ENCODE measurements at regions not wholly inside any gene's neighbourhood (a gene's known extent, or its start where the extent isn't known, plus 50 kb on each side); places are given as distances from the start of the nearest gene placed in this dataset.

- no peak for TF ChIP-seq CTCF (IDR thresholded peaks at IDR 0.05)
- TF ChIP-seq EP300 (IDR thresholded peaks at IDR 0.05): no peak
- TF ChIP-seq POLR2A (IDR thresholded peaks at IDR 0.05): no peak
- Histone ChIP-seq H3K9me3 (no peaks in the 10 kb centered on the region), H3K36me3 (no peaks in the 10 kb centered on the region), H3K27me3 (no peaks in the 10 kb centered on the region), H3K4me3 (no peak overlapping the region), H3K27ac (no peak overlapping the region), H3K4me1 (ENCODE audit: insufficient read depth) (no peaks in the 10 kb centered on the region)
- 86 to 91% (median 87%) methylated on average over 1 of the region's 1 CpG for WGBS, 3 donors
- intact Hi-C loops (cut with DNase I): no loop called here
- DNase-seq: no peak
These were observed 455.4 kb downstream of the RPS24 start for GRCh38 chr10:78489034-78489433.

GRCh38 chr10:78491812-78492211 lies 458.1 kb downstream of the RPS24 start:
- no peak overlapping the region for H3K27ac ChIP-seq
- no peaks in the 10 kb centered on the region for H3K36me3 ChIP-seq
- H3K4me1 ChIP-seq (ENCODE audit: insufficient read depth): no peaks in the 10 kb centered on the region
- intact Hi-C loops (cut with DNase I): no loop called here
- DNase-seq: no peak
- WGBS, 3 donors: 79 to 87% (median 80%) methylated on average over 4 to 5 of the region's 5 CpGs
- H3K4me3 ChIP-seq: no peak overlapping the region
- TF ChIP-seq EP300 (IDR thresholded peaks at IDR 0.05): no peak
- TF ChIP-seq CTCF (IDR thresholded peaks at IDR 0.05): no peak
- no peaks in the 10 kb centered on the region for H3K9me3 ChIP-seq
- H3K27me3 ChIP-seq: no peaks in the 10 kb centered on the region

- H3K4me1 ChIP-seq (ENCODE audit: insufficient read depth): no peaks in the 10 kb centered on the region
- no peaks in the 10 kb centered on the region for H3K27me3 ChIP-seq
- no peak for DNase-seq
- TF ChIP-seq POLR2A (IDR thresholded peaks at IDR 0.05) (no peak), CTCF (IDR thresholded peaks at IDR 0.05) (no peak), EP300 (IDR thresholded peaks at IDR 0.05) (no peak)
- no peaks in the 10 kb centered on the region for H3K9me3 ChIP-seq
- intact Hi-C loops (cut with DNase I): no loop called here
- H3K36me3 ChIP-seq: no peaks in the 10 kb centered on the region
- H3K27ac ChIP-seq: no peak overlapping the region
- H3K4me3 ChIP-seq: no peak overlapping the region
These were observed 458.8 kb downstream of the RPS24 start for GRCh38 chr10:78492424-78492823.

GRCh38 chr10:78494179-78494578 lies 460.5 kb downstream of the RPS24 start:
- no peak for DNase-seq
- Histone ChIP-seq H3K4me3 (no peak overlapping the region), H3K4me1 (ENCODE audit: insufficient read depth) (no peaks in the 10 kb centered on the region), H3K27me3 (no peaks in the 10 kb centered on the region), H3K36me3 (no peaks in the 10 kb centered on the region), H3K9me3 (no peaks in the 10 kb centered on the region), H3K27ac (no peak overlapping the region)
- no peak for TF ChIP-seq CTCF (IDR thresholded peaks at IDR 0.05)
- no peak for TF ChIP-seq POLR2A (IDR thresholded peaks at IDR 0.05)
- no peak for TF ChIP-seq EP300 (IDR thresholded peaks at IDR 0.05)
- intact Hi-C loops (cut with DNase I): no loop called here
